CD4-positive, alpha-beta T cell treated with Interferon alpha-2 for 1 hour (primary cell): ENCODE measurements at regions not wholly inside any gene's neighbourhood (a gene's known extent, or its start where the extent isn't known, plus 50 kb on each side); places are given as distances from the start of the nearest gene placed in this dataset.

Experiments
- DNase-seq, 2 donors: peaks; one replicate each; pipeline ENCODE4 v3.0.0-alpha.2; 2020 to 2022

DNA sequence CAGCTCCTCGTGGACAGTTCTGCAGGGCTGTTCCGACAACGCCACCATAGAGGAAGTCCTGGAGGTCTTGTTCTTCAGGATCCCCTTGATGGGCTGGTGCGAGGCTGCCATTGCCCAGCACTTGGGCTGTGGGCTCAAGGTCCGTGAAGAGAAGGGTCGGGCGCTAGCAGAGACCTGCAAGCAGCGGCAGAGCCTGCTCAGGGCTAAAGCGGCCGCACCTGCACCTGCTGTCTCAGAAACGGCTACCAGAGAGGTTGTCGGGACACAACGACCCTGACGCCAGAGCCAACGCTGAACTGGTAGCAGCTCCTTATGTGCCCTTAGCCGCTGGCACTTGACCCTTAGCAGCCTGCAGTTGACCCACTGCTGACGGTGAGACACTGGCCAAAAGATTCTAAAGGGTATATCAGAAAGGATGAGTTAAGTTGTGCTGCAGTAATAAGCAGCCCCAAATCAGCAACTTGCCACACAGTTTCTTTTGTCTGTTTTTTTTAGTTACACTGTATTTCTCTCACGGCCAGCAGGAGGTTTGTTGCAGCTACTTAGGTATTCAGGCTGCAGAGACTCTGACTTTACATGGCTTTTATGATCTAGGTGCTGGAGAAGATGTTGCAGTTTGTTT lies 55.5 kb upstream of the ST6GAL2 start:
- DNase-seq = no peak

DNA sequence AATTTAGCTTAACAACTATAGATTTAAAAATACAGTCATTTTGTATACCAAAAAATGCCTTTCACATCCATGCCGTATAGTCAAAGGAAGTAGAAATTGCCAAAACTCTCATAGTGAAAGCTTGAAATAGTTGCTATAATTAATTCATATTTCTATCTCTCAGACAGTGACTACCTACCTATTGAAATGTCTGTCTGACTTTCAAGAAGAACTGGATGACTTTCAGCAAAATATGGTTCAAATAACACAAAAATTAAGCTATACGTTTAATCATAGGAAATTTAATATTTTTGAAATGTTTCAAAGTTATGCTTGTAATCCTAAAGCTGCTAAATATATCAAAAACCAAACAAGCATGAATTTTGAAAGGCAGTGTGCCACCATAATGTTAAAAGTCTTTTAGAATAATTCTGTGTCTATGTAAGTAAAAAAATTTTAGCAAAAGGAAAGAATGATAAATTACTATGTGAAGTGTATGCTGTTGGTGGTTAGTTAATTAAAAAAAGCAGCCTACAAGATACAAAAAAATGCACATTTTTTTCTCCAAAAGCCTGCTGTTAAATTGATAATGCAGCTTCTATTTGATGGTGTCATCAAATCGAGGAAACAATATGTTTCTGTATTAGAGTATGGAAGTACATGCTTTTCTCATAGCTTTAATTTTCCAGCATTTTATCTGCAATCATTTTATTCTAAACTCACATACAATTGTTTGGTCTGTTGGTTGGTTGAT lies 57.7 kb upstream of the ST6GAL2 start:
- DNase-seq = no peak

DNA sequence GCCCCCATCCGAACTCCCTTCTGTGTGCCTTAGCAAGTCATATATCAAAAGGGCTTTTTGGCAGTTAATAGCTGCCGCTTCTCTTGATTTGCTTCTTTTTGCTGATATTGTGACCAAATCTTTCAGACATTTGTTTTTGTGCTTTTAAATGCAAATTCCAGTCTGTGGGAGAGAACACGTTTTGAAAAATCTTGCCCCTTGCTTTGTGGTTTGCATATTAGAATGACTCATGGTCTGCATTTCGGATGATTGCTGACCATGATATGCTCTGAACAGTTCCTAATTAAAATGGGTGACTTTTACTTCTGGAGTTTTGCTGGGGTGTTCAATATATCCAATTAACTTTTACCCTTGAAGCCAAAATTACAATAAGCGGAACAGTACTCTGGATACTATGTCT lies 58.2 kb upstream of the ST6GAL2 start:
- no peak for DNase-seq

DNA sequence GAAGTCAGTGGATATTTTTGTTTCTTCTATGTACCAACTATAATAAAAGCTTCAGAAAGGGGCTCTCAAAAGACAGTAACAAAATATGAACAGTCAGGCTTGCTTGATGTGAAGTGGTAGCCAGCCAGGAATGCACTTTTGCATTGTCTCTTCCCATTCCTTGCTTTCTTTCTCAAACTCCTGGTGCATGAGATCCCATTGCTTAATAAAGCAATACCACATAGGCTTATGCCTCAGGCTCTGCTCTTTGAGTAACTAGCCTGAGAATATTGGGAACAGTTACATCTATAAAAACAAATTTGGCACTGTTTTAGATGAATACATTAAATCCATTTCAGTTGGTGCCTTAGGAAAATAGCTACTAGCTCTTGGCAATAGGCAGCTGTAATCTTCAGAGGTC lies 62.6 kb upstream of the ST6GAL2 start:
- DNase-seq = no peak

DNA sequence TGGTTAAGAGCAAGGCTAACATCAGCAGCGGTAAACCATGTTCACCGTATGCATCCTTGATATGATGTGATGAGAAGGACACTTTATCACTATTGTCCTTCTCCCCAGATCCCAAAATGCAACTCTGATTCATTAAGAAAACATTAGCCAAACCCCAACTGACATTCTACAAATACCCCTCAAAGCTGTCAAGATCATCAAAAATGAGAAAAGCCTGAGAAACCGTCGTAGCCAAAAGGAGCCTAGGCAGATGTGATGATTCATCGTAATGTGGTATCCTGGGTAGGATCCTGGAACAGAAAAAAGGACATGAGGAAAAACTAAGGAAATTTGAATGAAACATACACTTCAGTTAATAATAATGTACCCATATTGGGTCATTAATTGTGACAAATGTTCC lies 67.3 kb upstream of the ST6GAL2 start:
- DNase-seq = no peak

DNA sequence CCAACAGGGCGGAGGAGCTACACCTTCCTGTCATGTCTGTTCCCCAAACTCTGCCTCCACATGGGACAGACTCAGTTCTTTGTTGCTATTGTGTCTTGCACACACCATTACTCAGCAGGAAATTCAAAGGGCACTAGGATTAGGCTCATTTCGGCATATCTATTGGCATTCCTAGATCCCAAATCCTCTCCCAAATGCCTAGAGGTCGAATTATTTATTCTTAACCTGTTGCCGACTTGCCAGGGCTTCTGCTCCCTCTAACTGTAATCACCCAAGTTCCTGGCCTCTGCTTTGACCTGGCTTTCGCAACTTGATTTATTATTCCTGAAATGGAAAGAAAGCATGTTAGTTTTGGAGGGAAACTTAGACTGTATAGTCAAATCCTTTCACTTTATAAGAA lies 67.8 kb upstream of the ST6GAL2 start:
- DNase-seq = no peak

DNA sequence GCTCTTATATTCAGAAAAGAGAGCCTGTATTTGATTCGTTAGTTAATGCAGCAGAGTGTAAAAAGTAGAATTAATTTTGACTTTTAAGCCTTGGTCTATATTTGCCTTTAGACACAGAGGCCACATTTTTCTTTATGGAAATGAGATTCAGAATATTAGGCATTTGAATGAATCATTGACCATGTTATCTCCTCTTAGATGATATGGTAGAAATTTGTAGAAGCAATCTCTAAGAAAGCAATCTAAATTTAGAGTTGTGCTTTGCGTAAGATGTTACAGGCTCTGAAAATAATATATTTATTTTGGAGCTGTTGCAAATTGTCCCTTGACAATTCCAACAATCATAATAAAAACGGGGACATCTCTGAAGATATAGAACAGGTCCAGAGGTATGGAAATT lies 68.3 kb upstream of the ST6GAL2 start:
- no peak for DNase-seq

DNA sequence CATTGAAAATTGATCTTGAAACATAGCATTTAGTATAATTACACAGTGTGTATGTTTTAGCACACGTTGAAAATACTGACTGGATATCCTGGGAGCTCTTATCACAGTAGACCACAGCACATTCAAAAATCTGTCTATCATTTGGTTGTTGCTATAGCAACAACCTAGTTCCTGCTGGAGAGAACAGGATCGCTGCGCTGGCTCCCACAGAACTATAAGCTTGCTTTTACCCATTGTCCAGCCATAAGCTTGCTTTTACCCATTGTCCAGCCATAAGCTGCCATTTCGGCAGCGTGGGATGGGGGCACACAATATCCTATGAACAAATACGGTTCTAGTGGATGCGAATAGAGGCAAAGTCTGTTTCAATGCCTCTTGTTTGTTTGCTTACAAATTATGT lies 70.4 kb upstream of the ST6GAL2 start:
- DNase-seq = no peak

DNA sequence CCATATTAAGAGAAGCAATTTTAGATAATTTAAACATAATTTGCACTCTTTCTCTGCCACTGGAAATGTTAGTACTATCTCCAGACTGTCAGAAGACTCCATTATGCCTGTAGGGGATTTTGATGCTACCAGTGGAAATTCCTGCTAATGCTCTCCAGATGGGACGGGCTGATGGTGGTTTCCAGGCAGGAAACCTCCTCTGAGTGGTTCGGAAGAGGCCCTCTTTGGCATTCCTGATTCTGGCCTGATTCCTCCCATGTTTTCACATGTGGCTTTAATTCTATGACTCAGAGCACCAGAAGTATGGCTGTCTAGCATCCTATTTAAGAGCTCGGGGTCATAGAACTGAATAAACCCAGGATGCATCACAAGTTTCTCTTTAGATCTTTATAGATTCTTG lies 70.9 kb upstream of the ST6GAL2 start:
- DNase-seq = no peak

DNA sequence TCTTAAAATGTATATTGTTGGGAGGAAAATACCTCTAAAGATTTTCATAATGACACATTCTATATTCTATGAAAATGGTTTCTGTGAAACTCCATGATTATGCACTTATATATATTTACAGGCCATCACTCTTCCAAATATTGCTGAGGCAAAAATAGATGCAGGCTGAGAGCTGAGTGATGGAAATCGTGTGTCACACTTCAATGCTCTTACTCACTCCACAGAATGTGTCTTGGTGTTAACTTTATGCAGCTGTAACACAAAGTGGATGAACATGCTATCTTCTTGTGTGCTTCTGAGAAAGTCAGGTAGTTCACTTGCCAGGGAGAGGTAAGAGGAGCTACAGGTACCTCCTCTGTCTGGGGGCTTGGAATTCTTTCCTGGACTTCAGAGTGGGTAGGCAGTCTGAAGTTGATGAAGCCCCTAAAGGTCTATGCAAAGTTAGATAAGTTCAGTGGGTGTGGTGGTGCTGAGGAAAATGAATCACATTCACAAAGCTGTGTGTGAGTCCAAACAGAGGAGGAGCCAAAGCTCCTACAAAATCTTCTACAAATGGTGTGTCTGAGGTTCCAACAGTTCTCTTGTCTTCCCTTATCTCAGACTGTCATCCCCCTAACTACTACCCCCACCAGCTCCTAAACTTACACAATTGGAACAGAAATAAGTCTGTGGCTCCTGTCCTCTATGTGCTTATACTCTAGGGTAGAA lies 74.2 kb upstream of the ST6GAL2 start:
- DNase-seq = no peak

DNA sequence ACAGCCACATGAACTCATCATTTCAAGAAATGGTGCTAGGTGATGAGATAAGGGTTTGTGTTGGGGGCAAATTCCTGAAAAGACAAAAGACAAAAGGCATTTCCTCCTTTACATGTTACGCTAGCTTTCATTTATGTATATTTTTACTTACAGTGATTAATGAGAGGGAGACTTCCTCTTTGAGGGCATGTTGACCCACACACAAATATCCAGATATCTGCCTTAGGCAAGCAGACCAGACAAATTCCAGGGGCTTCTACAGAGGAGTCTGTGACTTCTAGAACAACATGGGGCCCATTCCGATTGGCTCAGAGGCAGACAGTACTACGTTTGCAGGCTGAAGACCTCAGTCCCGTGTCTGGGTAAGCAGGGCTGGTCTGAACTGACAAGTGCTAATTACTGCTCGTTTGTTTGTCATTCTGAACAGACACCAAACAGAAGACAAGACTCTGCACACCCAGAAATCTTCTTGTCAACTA lies 74.8 kb upstream of the ST6GAL2 start:
- DNase-seq = no peak

DNA sequence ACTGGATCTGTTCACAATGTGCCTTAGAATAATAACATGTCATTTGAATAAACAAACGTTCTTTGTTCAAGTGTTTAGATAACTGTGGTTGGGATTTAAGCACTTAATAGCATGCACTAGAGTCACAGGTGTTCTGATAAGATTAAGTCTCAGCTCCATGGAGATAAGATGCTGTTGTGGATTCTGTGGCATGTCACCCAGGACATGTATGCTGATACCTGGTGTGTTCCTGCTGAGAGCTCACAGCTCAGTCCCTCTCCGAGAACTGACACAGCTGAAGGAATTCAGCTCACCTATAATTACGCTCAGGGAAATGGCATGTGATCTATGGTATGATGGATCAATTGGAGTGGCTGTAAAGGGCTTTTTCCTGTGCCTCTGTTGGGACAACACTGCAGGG lies 75.4 kb upstream of the ST6GAL2 start:
- no peak for DNase-seq

DNA sequence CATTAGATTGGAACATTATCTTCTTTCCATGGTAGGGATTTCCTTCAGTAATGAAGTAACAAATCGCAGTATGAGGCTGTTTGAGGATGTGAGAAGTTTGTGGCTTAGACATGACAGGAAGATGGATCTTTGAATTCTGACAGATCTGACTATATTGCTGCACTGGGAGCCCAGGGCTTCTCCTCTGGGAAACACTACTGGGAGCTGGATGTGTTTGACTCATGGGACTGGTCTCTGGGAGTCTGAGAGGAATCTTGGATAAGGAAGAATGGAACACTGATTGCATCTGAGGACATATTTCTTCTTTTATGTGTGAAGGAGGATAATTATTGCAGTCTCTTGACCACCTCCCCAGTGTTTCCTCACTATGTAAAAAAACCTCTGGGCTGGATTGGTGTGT lies 77.2 kb upstream of the ST6GAL2 start:
- DNase-seq = no peak

DNA sequence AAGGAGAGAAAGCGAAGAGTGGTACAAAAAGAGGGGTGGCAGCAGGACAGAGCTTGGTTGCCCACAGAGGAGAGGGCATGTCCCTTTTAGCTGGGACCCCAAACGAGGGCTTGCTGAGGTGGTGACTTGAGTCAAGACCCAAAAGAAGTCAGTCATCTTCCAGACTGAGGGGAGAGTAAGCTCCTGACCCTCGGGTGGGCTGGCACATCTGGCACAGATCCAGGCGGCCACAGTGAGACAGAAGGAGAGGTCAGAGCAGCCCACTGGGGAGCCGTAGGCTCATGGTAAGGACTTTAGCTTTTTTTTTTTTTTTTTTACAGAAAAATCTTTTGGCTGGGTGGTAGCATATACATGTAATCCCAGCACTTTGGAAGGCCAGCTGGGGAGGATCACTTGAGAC lies 77.9 kb upstream of the ST6GAL2 start:
- no peak for DNase-seq

DNA sequence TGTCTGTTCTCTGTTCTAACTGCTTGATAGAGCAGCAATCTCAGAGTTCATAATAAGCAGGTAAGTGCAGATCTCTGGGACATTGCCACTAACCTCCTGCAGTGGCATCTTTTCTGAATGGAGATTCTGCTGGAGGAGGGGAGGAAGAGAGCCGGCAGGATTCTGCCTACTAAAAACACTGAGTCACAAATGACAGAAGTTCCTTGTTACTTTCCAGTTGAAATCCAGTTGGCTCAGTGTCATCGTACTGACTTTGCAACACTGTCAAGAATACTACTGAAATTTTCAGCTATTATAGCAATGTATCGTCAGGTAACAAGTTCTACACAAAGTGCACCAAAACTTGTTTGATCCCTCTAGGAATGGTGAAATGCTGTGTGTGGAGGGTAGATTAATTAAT lies 79.6 kb upstream of the ST6GAL2 start:
- DNase-seq = no peak

DNA sequence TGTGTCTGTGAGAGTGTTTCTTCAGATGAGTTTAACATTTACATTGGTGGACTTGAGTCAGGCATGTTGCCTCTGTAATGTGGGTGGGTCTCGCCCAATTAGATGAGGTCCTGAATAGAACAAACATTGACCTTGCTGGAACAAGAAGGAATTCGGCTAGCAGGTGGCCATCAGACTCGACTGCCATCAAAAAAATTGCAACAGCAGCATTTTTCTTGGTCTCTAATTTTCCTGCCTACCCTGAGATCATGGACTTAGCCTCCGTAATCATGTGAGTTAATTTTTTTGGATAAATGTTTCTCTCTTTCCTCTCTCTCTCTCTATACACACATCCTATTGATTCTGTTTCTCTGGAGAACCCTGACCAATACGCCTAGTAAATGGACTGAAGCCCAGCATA lies 83.8 kb upstream of the ST6GAL2 start:
- DNase-seq = no peak

DNA sequence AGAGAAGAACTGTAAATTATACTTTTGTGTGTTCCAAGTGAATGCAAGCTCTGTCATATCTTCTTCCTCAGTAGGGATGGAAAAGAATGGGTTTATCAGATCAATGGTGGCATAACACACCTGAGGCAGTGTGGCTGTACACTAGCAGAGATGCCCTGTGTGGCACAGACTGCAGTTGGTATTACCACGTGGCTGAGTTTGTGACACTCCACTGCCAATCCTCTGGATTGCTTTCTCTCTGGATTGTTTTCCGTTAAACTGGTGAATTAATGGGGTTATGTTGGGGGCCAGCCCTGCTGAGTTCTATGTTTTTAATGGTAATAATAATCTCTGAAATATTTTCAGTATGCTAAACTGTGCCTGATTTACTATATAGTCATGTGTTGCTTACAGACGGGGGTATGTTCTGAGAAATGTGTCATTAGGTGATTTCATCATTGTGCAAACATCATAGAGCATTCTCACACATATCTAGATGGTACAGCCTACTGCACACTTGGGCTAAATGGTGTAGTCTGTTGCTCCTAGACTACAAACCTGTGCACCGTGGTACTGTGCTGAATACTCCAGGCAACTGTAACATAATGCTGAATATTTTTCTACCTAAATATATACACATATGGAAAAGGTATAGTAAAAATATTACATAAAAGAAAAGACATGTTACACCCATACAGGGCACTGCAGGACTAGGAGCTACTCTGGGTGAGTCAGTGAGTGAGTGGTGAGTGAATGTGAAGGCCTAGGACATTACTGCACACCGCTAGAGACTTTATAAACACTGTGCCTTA lies 84.7 kb upstream of the ST6GAL2 start:
- no peak for DNase-seq

DNA sequence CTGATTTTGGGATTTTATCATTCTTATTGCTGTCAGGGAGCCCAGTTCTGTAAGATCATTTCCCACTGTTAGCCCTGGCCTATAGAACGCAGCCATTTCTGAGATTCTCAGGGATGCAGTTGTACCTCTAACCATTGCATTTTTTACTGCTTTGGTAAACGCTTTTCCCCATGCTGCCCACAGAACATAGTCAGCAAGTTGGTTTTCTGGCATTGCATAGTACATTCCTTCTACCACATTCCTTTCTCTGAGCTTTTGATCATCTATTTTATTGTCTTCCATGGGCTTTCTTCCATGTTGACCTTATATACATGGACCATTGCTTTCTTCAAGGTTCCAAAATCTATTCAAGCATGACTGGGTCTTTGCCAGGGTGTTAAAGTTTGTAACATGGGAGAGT lies 86.8 kb upstream of the ST6GAL2 start:
- no peak for DNase-seq

DNA sequence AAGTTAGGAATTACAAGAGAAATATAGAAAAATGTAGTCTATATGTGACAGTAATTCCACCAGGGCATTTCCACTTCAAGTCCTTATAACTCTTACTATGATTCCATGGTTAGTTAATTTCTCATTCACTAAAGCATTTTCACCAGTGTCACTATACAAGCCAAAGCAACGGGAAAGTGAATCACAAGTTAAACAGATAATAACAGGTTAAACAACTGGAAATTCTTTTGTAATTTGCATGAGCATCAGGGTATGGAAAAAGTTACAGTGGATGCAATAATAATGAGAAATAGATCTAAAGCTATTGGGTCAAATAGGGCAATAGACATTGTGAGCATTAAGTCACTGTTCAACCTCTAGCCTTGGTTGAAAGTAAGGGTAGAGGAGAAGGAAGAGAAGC lies 88.9 kb upstream of the ST6GAL2 start:
- no peak for DNase-seq

DNA sequence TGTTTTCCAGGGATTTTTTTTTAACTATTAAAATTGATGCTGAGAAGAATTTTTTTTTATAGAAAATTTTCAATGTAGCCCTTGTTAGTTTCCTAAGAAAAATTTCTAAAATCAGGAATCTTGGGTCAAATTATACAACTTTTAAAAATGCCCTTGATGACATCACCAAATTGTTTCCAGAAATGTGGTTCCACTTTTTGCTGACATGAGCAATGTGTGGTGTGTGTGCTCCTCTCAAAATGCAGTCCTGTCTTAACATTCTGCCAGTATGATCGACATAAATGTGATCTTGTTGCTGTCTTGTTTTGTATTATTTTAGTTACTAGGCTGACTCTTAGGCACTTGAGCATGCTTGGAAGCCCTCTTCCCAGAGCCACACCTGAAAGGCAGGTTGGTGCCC lies 89.7 kb upstream of the ST6GAL2 start:
- DNase-seq = no peak

DNA sequence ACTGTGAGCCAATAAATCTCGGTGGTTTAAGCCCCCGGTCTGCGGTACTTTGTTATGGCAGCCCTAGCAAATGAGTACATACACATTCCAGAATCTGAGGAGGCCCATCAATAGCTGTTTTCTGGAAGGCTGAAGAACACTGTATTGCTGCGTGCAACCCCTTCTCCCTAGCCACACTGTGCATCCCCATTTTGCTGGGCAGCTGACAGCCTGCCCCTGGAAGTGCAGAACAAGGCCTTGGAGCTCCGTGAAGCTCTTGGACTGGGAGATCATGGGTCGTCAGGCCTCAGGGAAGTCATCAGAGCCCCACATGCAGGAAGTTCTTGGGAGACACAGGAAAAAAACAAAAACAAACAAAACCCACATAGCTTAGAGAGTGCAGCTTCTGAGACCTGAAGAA lies 90.6 kb upstream of the ST6GAL2 start:
- no peak for DNase-seq

DNA sequence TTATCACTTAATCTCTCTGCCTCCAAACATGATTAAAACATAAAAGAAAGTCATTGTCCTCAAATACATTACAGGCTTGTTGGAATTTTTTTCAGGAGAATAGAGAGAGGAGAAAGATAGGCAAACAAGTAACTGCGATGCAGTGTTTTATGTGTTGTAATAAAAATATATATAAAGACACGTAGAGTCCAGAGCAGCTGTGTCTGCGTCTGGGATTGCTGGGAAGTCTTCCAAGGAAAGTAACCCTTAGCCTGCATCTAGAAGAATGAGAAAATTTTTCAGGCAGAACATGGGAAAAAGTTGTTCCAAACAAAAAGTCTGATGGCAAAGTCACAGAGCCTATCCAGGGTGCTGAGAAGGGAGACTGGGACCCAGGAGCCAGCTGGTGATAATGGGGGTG lies 91.8 kb upstream of the ST6GAL2 start:
- DNase-seq = no peak

DNA sequence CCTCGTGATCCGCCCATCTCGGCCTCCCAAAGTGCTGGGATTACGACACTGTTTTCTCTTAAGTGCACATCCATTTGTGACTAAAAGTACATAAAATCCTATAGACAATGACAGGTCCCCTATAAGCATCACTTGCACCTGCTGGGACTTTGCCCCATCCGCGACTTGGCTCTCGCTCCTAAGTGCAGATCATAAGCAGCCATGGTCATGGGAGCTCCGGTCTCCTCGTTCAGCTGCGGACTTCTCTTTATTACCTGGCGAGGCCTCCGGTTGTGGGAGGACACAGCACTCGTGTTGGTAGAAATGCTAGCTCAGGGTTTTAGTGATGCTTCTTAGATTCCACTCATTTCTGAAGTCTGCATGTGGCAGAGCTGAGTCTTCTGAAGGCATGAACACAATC lies 92.7 kb upstream of the ST6GAL2 start:
- no peak for DNase-seq

DNA sequence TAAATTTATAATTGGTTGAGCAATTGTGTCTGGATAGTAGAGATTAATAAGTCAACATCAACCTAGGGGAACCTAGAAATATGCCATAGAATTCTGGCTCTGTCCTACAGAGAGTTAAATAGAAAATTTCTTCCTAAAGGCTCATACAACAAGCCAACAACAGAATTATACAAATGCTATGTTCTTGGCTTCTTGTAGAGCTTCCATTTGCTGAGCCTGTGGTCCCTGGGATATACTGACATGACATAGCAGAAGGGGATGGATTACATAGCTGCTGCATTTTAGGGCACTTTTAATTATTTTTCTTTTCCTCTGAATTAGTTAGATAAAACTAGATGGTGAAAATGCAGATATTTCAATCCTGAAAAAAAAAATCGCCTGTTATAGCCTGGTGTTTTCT lies 95.5 kb upstream of the ST6GAL2 start:
- no peak for DNase-seq
